ENCODE measurements at regions not wholly inside any gene's neighbourhood (a gene's known extent, or its start where the extent isn't known, plus 50 kb on each side); places are given as distances from the start of the nearest gene placed in this dataset.

DNA sequence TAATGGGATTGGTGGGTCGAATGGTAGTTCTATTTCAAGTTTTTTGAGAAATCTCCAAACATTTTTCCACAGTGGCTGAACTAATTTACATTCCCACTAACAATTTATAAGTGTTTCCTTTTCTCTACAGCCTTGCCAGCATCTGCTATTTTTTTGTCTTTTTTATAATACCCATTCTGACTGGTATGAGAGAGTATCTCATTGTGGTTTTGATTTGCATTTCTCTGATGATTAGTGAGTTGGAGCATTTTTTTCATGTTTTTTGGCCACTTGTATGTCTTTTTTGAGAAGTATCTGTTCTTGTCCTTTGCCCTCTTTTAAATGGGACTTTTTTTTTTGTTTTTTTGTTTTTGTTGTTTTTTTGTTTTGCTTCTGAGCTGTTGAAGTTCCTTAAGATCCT, 200.0 kb upstream of the GK2 start:
- H3K9me2 ChIP-seq (ENCODE audit: insufficient read depth): no peaks in the 10 kb centered on the region
- 13 to 20% methylated on average over 1 of the region's 1 CpG for WGBS, 2 experiments (ENCODE audit: low coverage in 1 of 2, low lambda C conversion rate in 2 of 2, missing lambda C conversion rate in 2 of 2)
- no peaks in the 10 kb centered on the region for H3K27me3 ChIP-seq (replicated peaks; ENCODE audit: insufficient read depth)
- no peaks in the 10 kb centered on the region for H3K9me3 ChIP-seq (ENCODE audit: low read depth)
- H4K20me1 ChIP-seq (ENCODE audit: insufficient read depth): no peaks in the 10 kb centered on the region
- H2AFZ ChIP-seq: no peak overlapping the region
- H3K4me2 ChIP-seq (ENCODE audit: unreplicated experiment): no peak overlapping the region
- no peaks in the 10 kb centered on the region for H3K79me2 ChIP-seq (ENCODE audit: insufficient read depth)
- no peak for DNase-seq
- no peaks in the 10 kb centered on the region for H3K36me3 ChIP-seq (ENCODE audit: low read depth)
- TF ChIP-seq EZH2 (IDR thresholded peaks at IDR 0.05; ENCODE audit: insufficient read depth, poor library complexity, severe bottlenecking) (no peak), EZH2phosphoT487 (IDR thresholded peaks at IDR 0.05; ENCODE audit: insufficient read depth, low read depth) (no peak)
- no peaks in the 10 kb centered on the region for H3F3A ChIP-seq (ENCODE audit: insufficient read depth)
- H3K27ac ChIP-seq: no peak overlapping the region
- in situ Hi-C loops (cut with MboI): no loop called here
- no peaks in the 10 kb centered on the region for H3K4me1 ChIP-seq (ENCODE audit: insufficient read depth)
- H3K9ac ChIP-seq: no peak overlapping the region
- H3K4me3 ChIP-seq: no peak overlapping the region

DNA sequence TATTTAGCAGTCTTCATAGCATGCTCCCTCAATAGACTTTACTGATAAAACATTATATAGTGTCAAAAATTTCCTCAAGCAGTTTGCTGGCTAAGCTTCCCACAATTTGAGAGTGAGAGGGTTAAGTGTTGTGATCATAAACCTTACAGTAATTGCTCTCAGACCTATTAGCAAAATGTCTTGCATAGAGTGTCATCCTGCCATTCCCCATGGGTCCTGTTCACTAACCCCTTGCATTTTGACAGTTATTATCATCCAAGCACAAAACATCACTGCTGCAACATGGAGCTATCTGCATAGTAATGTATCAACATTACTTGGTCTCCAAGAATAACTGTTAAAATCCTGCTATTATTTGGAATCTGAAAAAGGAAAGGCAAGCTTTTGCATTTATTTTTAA, 196.1 kb upstream of the GK2 start:
- no peak overlapping the region for H2AFZ ChIP-seq
- H3K27me3 ChIP-seq (replicated peaks; ENCODE audit: insufficient read depth): no peaks in the 10 kb centered on the region
- H3K79me2 ChIP-seq (ENCODE audit: insufficient read depth): no peaks in the 10 kb centered on the region
- no peaks in the 10 kb centered on the region for H3K9me2 ChIP-seq (ENCODE audit: insufficient read depth)
- no peak for DNase-seq
- H3K4me1 ChIP-seq (ENCODE audit: insufficient read depth): no peaks in the 10 kb centered on the region
- H3F3A ChIP-seq (ENCODE audit: insufficient read depth): no peaks in the 10 kb centered on the region
- H3K9me3 ChIP-seq (ENCODE audit: low read depth): no peaks in the 10 kb centered on the region
- no peak for TF ChIP-seq EZH2 (IDR thresholded peaks at IDR 0.05; ENCODE audit: insufficient read depth, poor library complexity, severe bottlenecking)
- TF ChIP-seq EZH2phosphoT487 (IDR thresholded peaks at IDR 0.05; ENCODE audit: insufficient read depth, low read depth): no peak
- H3K9ac ChIP-seq: no peak overlapping the region
- no peak overlapping the region for H3K4me2 ChIP-seq (ENCODE audit: unreplicated experiment)
- no peaks in the 10 kb centered on the region for H4K20me1 ChIP-seq (ENCODE audit: insufficient read depth)
- no peaks in the 10 kb centered on the region for H3K36me3 ChIP-seq (ENCODE audit: low read depth)
- in situ Hi-C loops (cut with MboI): no loop called here
- H3K4me3 ChIP-seq: no peak overlapping the region
- H3K27ac ChIP-seq: no peak overlapping the region

DNA sequence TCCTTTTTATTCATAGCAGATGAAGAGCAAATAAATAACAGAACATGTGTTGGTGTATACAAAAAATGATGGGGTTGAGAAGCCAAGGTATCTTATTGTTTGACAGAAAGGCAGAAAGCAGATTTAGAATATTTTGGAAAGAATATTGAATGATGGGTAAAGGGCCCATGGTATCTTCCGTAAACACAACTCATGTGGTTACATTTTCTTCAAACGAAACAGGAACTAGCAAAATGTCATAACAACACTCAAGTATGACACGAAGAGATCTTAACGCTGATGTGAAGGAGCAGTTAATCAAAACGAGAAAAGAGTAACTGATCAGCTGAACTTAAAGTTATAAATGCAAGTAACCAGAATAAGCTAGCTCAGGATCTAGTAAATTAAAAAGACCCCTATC, 195.7 kb upstream of the GK2 start:
- no peak for DNase-seq
- Histone ChIP-seq H3K79me2 (ENCODE audit: insufficient read depth) (no peaks in the 10 kb centered on the region), H3K9me2 (ENCODE audit: insufficient read depth) (no peaks in the 10 kb centered on the region), H3K4me1 (ENCODE audit: insufficient read depth) (no peaks in the 10 kb centered on the region), H3K9me3 (ENCODE audit: low read depth) (no peaks in the 10 kb centered on the region), H3K9ac (no peak overlapping the region), H3K27me3 (replicated peaks; ENCODE audit: insufficient read depth) (no peaks in the 10 kb centered on the region), H3K4me2 (ENCODE audit: unreplicated experiment) (no peak overlapping the region), H3F3A (ENCODE audit: insufficient read depth) (no peaks in the 10 kb centered on the region), H3K27ac (no peak overlapping the region), H3K36me3 (ENCODE audit: low read depth) (no peaks in the 10 kb centered on the region), H3K4me3 (no peak overlapping the region), H2AFZ (no peak overlapping the region), H4K20me1 (ENCODE audit: insufficient read depth) (no peaks in the 10 kb centered on the region)
- TF ChIP-seq EZH2 (IDR thresholded peaks at IDR 0.05; ENCODE audit: insufficient read depth, poor library complexity, severe bottlenecking): no peak
- TF ChIP-seq EZH2phosphoT487 (IDR thresholded peaks at IDR 0.05; ENCODE audit: insufficient read depth, low read depth): no peak
- in situ Hi-C loops (cut with MboI): no loop called here
- 52 to 57% methylated on average over 5 of the region's 5 CpGs for WGBS, 2 experiments (ENCODE audit: low coverage in 1 of 2, low lambda C conversion rate in 2 of 2, missing lambda C conversion rate in 2 of 2)

DNA sequence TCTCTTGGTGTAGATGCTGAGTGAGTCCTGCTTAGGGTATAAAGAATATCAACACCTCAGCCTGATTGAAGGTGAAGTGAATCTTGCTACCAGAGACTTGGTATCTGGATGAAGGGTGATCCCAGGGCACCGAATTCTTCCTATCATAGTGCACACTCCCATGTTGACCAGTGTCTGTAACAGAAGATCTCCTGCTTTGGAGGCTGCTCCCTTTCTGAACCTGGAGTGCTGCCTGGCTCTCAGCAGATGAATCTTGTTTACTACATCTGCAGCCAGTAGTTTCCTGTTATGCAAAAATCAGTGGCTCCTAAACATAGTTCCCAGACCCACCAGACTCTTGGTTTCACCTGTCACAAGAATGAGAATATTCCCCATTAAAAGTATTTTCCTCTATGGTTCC, 191.7 kb upstream of the GK2 start:
- Histone ChIP-seq H3K9me3 (ENCODE audit: low read depth) (no peaks in the 10 kb centered on the region), H3K27me3 (replicated peaks; ENCODE audit: insufficient read depth) (no peaks in the 10 kb centered on the region), H4K20me1 (ENCODE audit: insufficient read depth) (no peaks in the 10 kb centered on the region), H3K4me2 (ENCODE audit: unreplicated experiment) (no peak overlapping the region), H3F3A (ENCODE audit: insufficient read depth) (no peaks in the 10 kb centered on the region), H3K36me3 (ENCODE audit: low read depth) (no peaks in the 10 kb centered on the region), H3K9ac (no peak overlapping the region), H3K27ac (no peak overlapping the region), H2AFZ (no peak overlapping the region), H3K4me1 (ENCODE audit: insufficient read depth) (no peaks in the 10 kb centered on the region), H3K79me2 (ENCODE audit: insufficient read depth) (no peaks in the 10 kb centered on the region), H3K4me3 (no peak overlapping the region), H3K9me2 (ENCODE audit: insufficient read depth) (no peaks in the 10 kb centered on the region)
- no peak for TF ChIP-seq EZH2 (IDR thresholded peaks at IDR 0.05; ENCODE audit: insufficient read depth, poor library complexity, severe bottlenecking)
- no peak for TF ChIP-seq EZH2phosphoT487 (IDR thresholded peaks at IDR 0.05; ENCODE audit: insufficient read depth, low read depth)
- no peak for DNase-seq
- in situ Hi-C loops (cut with MboI): no loop called here
- 6 to 8% methylated on average over 1 of the region's 1 CpG for WGBS, 2 experiments (ENCODE audit: low coverage in 1 of 2, low lambda C conversion rate in 2 of 2, missing lambda C conversion rate in 2 of 2)

DNA sequence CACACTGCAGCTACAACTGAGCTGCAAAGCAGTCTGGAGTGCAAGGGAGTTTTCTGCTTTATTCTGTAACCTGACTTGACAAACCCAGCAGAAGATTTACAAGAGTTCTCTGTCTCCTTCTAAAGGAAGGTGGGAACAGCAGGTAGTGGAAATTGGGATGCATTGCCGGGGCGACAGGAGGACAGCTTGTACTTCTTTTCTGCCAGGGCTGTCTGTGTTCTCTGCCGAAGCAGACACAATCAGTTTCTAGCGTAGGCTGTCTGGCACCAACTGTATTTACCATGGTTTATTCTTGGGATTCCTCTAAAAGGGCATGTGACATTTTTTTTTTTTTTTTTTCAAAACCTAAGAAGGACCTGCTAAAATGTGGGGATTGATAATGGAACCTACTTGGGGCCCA, 190.8 kb upstream of the GK2 start:
- 53 to 59% methylated on average over 4 of the region's 4 CpGs for WGBS, 2 experiments (ENCODE audit: low coverage in 1 of 2, low lambda C conversion rate in 2 of 2, missing lambda C conversion rate in 2 of 2)
- Histone ChIP-seq H3K4me1 (ENCODE audit: insufficient read depth) (no peaks in the 10 kb centered on the region), H3K27ac (no peak overlapping the region), H3K9ac (no peak overlapping the region), H3K36me3 (ENCODE audit: low read depth) (no peaks in the 10 kb centered on the region), H3F3A (ENCODE audit: insufficient read depth) (no peaks in the 10 kb centered on the region), H3K79me2 (ENCODE audit: insufficient read depth) (no peaks in the 10 kb centered on the region), H3K4me3 (no peak overlapping the region), H3K9me3 (ENCODE audit: low read depth) (no peaks in the 10 kb centered on the region), H3K27me3 (replicated peaks; ENCODE audit: insufficient read depth) (no peaks in the 10 kb centered on the region), H3K4me2 (ENCODE audit: unreplicated experiment) (no peak overlapping the region), H3K9me2 (ENCODE audit: insufficient read depth) (no peaks in the 10 kb centered on the region), H4K20me1 (ENCODE audit: insufficient read depth) (no peaks in the 10 kb centered on the region), H2AFZ (no peak overlapping the region)
- in situ Hi-C loops (cut with MboI): no loop called here
- TF ChIP-seq EZH2 (IDR thresholded peaks at IDR 0.05; ENCODE audit: insufficient read depth, poor library complexity, severe bottlenecking) (no peak), EZH2phosphoT487 (IDR thresholded peaks at IDR 0.05; ENCODE audit: insufficient read depth, low read depth) (no peak)
- no peak for DNase-seq
